Progenitor cell of endocrine pancreas (in vitro differentiated cells): ENCODE measurements at regions not wholly inside any gene's neighbourhood (a gene's known extent, or its start where the extent isn't known, plus 50 kb on each side); places are given as distances from the start of the nearest gene placed in this dataset.
"Not testable (repeated sequence)": the region's sequence is repeated elsewhere in the genome, so short reads cannot be mapped to it uniquely, and the experiment has no call there.

Source experiments
- DNase-seq: peaks from one replicate; pipeline ENCODE4 v3.0.0; 2021; ENCODE audit warnings: low spot score; ENCODE audit not compliant: unreplicated experiment
- H3K27ac Mint-ChIP-seq: 2 replicates; pipeline ENCODE4 v1.8.0; 2021; ENCODE audit warnings: mild to moderate bottlenecking, moderate library complexity, mixed read lengths
- H3K27me3 Mint-ChIP-seq: 2 replicates; pipeline ENCODE4 v1.8.0; 2021; ENCODE audit warnings: mixed read lengths
- H3K36me3 Mint-ChIP-seq: 2 replicates; pipeline ENCODE4 v1.8.0; 2022; ENCODE audit warnings: mixed read lengths; ENCODE audit not compliant: insufficient read depth
- H3K4me1 Mint-ChIP-seq: 2 replicates; pipeline ENCODE4 v1.8.0; 2021; ENCODE audit warnings: low read depth, mixed read lengths
- H3K4me3 Mint-ChIP-seq: 2 replicates; pipeline ENCODE4 v1.8.0; 2021; ENCODE audit warnings: low read depth, mild to moderate bottlenecking, moderate library complexity, mixed read lengths
- H3K9me3 Mint-ChIP-seq: 2 replicates; pipeline ENCODE4 v1.8.0; 2021; ENCODE audit warnings: low read depth, mixed read lengths
- CTCF ChIP-seq: fragments of 200-600 bp; sonication (generic); IDR thresholded peaks from one replicate; pipeline ENCODE4 v1.5.0; 2021; ENCODE audit warnings: antibody characterized with exemption, mild to moderate bottlenecking; ENCODE audit not compliant: unreplicated experiment

- TF ChIP-seq CTCF = no peak
- H3K4me1 Mint-ChIP-seq = no peaks in the 10 kb centered on the region
- peaks cover 3% of the 10 kb centered on the region for H3K9me3 Mint-ChIP-seq
- H3K27me3 Mint-ChIP-seq = peaks cover 28% of the 10 kb centered on the region
- DNase-seq = no peak
- no peak overlapping the region for H3K27ac Mint-ChIP-seq
- H3K36me3 Mint-ChIP-seq = no peaks in the 10 kb centered on the region
- no peak overlapping the region for H3K4me3 Mint-ChIP-seq
These were observed 77.5 kb upstream of the ALX4 start for GRCh38 chr11:44387415-44387814.

GRCh38 chr11:44387825-44388224 lies 77.9 kb upstream of the ALX4 start:
- Mint-ChIP-seq H3K9me3 (peaks cover 3% of the 10 kb centered on the region), H3K36me3 (no peaks in the 10 kb centered on the region), H3K27ac (no peak overlapping the region), H3K27me3 (peaks cover 24% of the 10 kb centered on the region), H3K4me3 (no peak overlapping the region), H3K4me1 (no peaks in the 10 kb centered on the region)
- no peak for DNase-seq
- no peak for TF ChIP-seq CTCF

- Mint-ChIP-seq H3K4me3 (no peak overlapping the region), H3K27ac (no peak overlapping the region), H3K27me3 (peaks cover 18% of the 10 kb centered on the region), H3K36me3 (no peaks in the 10 kb centered on the region), H3K4me1 (no peaks in the 10 kb centered on the region), H3K9me3 (peaks cover 9% of the 10 kb centered on the region)
- TF ChIP-seq CTCF = no peak
- no peak for DNase-seq
These were observed 79.1 kb upstream of the ALX4 start for GRCh38 chr11:44388828-44389657.

GRCh38 chr11:44389963-44390605 lies 80.1 kb upstream of the ALX4 start:
- Mint-ChIP-seq H3K27ac (no peak overlapping the region), H3K4me3 (no peak overlapping the region), H3K27me3 (peaks cover 22% of the 10 kb centered on the region), H3K9me3 (peaks cover 17% of the 10 kb centered on the region), H3K4me1 (no peaks in the 10 kb centered on the region), H3K36me3 (no peaks in the 10 kb centered on the region)
- DNase-seq = no peak
- no peak for TF ChIP-seq CTCF

- peaks cover 28% of the 10 kb centered on the region for H3K27me3 Mint-ChIP-seq
- not testable (repeated sequence) for H3K4me1 Mint-ChIP-seq, H3K27ac Mint-ChIP-seq, H3K4me3 Mint-ChIP-seq, DNase-seq, H3K36me3 Mint-ChIP-seq
- H3K9me3 Mint-ChIP-seq = peaks cover 17% of the 10 kb centered on the region
These were observed 81.1 kb upstream of the ALX4 start for GRCh38 chr11:44391004-44391403.

- H3K4me3 Mint-ChIP-seq = not testable (repeated sequence)
- H3K27me3 Mint-ChIP-seq = peaks cover 17% of the 10 kb centered on the region
These were observed 86.8 kb upstream of the ALX4 start for GRCh38 chr11:44396746-44397145.

More at GRCh38 chr11:44396746-44397145, 86.8 kb upstream of the ALX4 start:
- not testable (repeated sequence) for H3K4me1 Mint-ChIP-seq, DNase-seq, H3K36me3 Mint-ChIP-seq, H3K27ac Mint-ChIP-seq
- H3K9me3 Mint-ChIP-seq = peaks cover 14% of the 10 kb centered on the region
